GM18951 (cell line): ENCODE measurements at regions not wholly inside any gene's neighbourhood (a gene's known extent, or its start where the extent isn't known, plus 50 kb on each side); places are given as distances from the start of the nearest gene placed in this dataset.

Source experiments
- POLR2A ChIP-seq: IDR thresholded peaks from 4 replicates; pipeline ENCODE4 v1.6.1; 2011; ENCODE audit warnings: mild to moderate bottlenecking; ENCODE audit not compliant: insufficient read length, insufficient read depth; ENCODE audit errors: extremely low read depth
- in situ Hi-C: fragments of 300-500 bp; cut with MboI; formaldehyde crosslinking; loops from one replicate; pipeline ENCODE4 v1.12.0; 2022; ENCODE audit warnings: low sequenced_read_pairs, mixed read lengths, inconsistent platforms; ENCODE audit not compliant: unreplicated experiment

DNA sequence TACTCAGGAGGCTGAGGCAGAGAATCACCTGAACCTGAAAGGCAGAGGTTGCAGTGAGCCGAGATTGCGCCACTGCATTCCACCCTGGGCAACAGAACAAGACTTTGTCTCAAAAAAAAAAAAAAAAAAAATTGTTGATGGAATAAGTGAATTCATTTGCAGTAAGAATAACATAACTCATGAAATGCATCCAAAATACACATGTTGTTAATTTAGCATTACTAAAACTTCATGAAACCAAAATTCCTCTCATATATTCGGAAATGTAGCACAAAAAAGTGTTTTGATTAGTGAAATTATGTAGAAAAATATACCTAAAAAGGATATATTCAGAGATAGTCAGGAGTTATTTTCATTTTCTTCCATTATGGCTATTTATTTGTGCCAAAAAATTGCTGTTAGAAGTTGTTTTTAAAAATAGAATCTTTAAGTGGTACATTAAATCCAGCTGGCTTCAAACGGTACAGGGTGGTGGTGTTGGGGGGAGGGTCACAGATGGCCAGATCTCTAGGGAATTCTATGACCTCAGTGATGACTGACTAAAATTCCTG is 78.2 kb upstream of the UGP2 start:
- in situ Hi-C loops, result no loop called here
- no peak for TF ChIP-seq POLR2A

DNA sequence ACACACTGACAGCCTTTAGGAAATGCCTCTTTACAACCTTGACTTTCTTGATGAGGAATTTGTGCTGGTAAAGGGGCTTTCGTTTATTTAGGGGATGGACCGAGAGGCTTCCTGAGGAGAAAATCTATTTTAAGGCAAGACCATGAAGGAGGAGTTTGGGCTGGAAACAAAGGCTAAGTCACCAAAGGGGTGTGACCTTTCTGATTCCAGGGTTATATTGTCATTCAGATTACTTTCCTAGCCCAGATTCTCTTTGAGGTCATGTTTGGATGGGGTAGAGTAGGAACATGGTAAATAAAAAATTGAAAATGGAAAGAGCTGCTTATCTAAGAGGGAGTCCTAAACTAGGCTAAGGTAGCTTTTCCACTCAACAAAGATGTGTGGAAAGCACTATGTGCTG is 77.1 kb upstream of the UGP2 start:
- in situ Hi-C loops, result no loop called here
- TF ChIP-seq POLR2A, result no peak

DNA sequence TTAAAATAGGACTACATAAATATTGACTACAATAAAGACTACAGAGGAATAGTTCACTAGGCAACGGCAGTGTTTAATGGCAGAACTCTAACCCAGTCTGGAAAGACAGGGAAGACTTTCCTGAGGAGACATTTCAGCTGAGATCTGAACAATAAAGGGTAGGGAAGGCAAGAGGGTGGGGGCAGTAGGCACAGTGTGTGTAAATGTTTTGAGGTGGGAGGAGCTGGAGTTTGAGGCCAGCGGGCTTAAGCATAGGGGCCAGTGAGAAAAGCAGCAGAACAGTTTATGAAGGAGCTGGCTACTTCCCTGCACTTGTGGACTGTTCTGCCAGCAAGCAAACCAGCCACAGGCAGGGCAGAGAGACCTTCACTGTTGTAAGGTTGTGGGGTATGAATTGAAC is 76.6 kb upstream of the UGP2 start:
- in situ Hi-C loops, result no loop called here
- TF ChIP-seq POLR2A, result no peak

DNA sequence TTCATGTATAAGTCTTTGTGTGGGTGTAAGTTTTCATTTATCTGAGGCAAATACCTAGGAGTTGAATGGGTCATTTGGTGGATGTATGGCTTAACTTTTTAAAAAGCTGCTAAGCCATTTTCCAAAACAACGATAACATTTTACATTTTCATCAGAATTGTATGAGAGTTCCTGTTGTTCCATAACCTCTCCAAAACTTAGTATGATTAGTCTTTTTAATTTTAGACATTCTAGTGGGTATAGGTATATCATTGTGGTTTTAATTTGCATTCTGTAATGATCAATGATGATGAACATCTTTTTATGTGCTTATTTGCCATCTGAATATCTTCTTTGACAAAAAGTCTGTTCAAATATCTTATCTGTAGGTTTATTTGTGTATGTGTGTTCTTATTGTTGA is 74.4 kb upstream of the UGP2 start:
- in situ Hi-C loops, result no loop called here
- TF ChIP-seq POLR2A, result no peak

DNA sequence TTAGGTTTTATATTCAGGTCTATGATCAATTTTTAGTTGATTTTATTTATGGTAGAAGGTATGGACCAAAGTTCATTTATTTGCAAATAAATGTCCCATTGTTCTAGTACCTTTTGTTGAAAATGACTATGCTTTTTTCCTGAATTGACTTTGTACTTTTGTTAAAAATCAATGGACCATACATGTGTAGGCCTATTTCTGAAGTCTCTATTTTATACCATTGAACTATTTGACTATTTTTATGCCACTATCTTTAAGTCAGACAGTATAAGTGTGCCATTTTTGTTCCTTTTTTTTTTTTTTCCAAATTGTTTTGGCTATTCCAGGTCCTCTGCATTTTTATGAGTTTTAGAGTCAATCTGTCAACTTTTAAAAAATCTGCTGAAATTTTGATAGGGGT is 73.6 kb upstream of the UGP2 start:
- in situ Hi-C loops, result no loop called here
- TF ChIP-seq POLR2A, result no peak

DNA sequence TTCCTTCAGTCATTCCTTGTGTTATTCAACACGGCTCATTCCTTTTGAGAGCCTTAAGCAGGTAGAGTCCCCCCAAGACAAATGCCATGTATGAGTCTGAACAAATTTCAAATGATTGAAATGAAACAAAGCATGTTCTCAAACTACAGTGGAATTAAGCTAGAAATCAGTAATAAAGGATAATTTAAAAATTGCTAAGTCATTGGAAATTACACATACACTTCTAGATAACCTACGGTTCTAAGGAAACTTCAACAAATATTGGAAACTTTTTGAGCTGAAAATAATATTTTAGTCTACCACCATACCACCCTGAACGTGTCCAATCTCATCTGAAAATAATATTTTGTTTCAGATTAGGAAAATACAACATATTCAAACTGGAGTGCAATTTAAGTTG is 71.8 kb upstream of the UGP2 start:
- in situ Hi-C loops, result no loop called here
- TF ChIP-seq POLR2A, result no peak

DNA sequence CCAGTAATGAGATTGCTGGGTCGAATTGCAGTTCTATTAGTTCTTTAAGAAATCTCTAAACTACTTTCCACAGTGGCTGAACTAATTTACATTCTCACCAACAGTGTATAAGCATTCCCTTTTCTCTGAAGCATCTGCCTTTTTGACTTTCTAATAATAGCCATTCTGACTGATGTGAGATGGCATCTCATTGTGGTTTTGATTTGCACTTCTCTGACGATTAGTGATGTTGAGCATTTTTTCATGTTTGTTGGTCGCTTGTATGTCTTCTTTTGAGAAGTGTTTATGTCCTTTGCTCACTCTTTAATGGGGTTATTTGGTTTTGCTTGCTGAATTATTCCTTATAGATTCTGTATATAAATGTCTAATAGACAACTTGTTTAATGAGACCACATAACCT is 69.6 kb upstream of the UGP2 start:
- TF ChIP-seq POLR2A, result no peak
- in situ Hi-C loops, result no loop called here

DNA sequence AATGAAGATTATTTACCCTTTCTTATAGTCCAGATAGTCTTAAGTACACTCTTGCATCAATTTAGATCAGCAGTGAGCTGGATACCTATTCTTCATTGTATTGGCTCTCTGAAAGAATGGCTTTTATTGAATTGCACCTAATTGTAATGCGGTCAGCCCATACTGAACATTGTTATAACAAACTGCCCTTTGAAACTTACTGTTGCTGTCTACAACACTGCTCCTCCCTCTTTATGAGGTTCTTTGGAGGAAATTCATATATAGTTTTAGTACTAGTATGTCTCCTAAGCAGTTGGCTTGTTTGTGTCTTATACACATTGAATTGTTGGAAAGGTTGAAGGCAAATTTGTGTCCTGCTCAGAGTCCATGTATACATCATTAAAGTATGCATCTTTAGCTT is 66.5 kb upstream of the UGP2 start:
- no peak for TF ChIP-seq POLR2A
- in situ Hi-C loops, result no loop called here

DNA sequence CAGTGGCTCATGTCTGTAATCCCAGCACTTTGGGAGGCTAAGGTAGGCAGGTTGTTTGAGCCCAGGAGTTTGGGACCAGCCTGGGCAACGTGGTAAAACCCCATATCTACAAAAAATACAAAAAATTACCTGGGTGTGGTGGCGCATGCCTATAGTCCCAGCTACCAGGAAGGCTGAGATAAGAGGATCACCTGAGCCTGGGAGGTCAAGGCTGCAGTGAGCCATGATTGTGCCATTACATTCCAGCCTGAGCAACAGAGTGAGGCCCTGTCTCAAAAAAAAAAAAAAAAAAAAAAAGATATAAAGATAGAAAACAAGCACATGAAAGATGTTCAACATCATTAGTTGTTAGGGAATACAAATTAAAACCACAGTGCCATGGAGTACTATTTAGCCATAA is 65.3 kb upstream of the UGP2 start:
- in situ Hi-C loops, result no loop called here
- TF ChIP-seq POLR2A, result no peak

DNA sequence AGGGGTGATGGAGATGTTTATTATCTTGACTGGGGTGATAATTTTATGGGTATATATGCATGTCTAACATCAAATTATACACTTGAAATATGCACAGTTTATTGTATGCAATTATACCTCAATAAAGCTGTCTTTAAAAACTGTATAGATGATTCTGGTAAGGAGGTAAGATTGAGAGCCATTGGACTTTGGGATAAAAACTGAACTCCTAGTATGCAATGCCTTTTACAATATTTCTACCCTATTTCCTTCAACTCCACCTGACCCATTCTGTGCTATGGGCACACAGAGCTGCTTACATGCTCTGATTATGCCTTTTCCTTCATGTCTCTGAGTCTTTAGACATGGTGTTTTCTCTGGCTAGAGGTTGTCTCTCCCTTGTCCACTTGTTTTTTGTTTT is 63.9 kb upstream of the UGP2 start:
- in situ Hi-C loops, result no loop called here
- no peak for TF ChIP-seq POLR2A

DNA sequence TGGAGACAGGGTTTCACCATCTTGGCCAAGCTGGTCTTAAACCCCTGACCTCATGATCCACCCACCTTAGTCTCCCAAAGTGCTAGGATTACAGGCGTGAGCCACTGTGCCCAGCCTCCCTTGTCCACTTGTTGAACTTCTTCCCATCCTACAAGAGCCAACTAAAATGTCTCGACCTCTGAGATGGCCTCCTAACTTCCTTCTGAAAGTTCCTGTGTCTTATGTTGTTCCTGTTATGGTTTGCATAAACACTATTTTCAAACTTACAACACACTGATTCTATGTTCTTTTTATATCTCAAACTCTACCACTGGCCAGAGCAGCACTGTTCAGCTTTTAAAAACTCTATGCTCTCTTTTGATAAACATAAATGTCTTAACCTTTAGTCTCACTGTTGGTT is 63.3 kb upstream of the UGP2 start:
- in situ Hi-C loops, result no loop called here

DNA sequence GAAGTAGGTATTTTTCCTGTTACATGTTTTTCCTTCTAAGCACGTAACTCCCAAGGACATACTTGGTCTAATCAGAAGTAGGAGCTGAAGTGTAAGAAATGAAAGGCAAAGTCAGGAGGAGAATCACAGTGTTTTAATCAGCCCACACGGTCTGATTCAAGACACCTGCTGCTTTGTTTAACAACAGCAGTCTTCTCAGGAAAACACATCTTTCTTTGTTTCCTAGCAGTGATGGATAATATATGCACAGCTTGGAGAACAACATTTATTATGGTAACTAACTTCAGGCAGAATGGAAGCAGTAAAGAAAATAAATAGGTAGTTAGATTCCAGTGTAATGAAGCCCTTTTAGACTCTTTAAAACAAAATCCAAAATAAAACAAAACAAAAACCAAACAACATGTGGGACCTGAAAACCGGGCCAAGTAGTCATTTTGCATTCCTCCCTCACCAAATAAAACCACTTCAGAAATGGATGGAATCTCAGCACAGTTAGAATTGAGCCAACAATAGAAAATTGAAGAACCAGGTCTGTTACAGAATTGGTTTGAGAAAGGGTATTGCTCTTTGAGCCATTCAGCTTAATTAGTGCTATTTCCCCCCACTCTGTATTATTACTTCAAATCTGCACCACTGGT is 61.1 kb upstream of the UGP2 start:
- in situ Hi-C loops, result no loop called here
- TF ChIP-seq POLR2A, result no peak

More for the DNA sequence above, 63.3 kb upstream of the UGP2 start:
- TF ChIP-seq POLR2A, result no peak

DNA sequence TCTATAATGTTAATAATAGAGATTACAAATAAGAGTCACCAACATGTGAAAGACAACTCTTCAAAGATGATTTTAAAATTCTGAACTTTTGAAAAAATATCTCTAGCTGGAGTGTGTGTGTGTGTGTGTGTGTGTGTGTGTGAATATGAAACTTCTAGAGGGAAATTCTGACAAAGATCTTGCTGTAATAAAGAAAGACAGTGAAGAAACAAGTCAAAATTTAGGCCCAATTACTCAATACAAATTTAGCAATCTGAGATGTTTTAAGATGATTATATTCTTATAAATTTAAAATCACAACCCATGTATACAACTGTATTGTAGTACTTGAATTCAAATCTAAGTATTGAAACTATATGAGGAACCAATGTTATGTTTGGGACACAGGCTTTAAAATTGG is 57.2 kb upstream of the UGP2 start:
- in situ Hi-C loops, result no loop called here
- TF ChIP-seq POLR2A, result no peak

DNA sequence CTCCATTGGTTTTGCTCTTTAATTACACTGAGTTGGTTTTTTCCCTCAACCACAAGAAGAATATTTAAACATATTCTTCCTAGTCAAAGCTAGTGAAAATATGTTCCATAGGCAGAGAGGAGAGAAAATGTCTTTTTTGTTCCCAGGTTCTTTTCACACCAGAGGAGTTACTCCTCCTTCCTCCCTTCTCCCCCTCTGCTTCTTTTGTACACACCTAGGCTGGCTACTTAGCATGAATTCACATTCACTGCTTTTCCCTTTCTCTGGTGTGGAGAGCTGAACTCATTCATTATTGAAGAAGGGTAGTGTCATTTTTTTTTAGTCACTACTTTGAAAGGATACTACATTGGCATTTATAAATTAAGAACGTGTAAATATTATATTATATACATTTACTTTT is 56.6 kb upstream of the UGP2 start:
- in situ Hi-C loops, result no loop called here
- TF ChIP-seq POLR2A, result no peak

DNA sequence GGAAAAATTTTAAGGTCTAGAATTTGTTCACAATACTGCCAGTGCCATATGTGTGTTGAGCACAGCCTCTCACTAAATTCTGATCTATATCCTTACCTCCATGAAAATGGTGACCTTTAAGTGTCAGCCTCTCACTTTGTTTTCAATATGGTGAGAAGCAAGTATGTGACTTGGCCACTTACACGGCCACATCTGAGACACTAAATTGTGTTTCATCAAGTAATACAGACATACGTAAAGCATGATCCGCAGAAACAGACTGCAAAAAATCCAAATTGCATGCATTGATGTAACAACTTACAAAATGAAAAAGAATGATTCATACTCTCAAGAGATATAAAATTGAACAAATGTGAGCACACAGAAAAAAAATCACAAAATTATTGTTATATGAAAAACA is 55.2 kb upstream of the UGP2 start:
- in situ Hi-C loops, result no loop called here
- no peak for TF ChIP-seq POLR2A
